HG02571 (cell line): ENCODE measurements at regions not wholly inside any gene's neighbourhood (a gene's known extent, or its start where the extent isn't known, plus 50 kb on each side); places are given as distances from the start of the nearest gene placed in this dataset.

Experiments used
- ATAC-seq: cut with Tn5 transposase; IDR thresholded peaks from one replicate; pipeline ENCODE4 v1.9.1; 2021; ENCODE audit warnings: mild to moderate bottlenecking, moderate library complexity; ENCODE audit not compliant: unreplicated experiment

GRCh38 chr2:236712961-236713673 lies 143.5 kb downstream of the ACKR3 start:
- no peak for ATAC-seq

GRCh38 chr2:236714080-236714479 lies 144.5 kb downstream of the ACKR3 start:
- no peak for ATAC-seq

GRCh38 chr2:236715077-236715476 lies 145.5 kb downstream of the ACKR3 start:
- no peak for ATAC-seq

- no peak for ATAC-seq
Measured at GRCh38 chr2:236715491-236715961, 145.9 kb downstream of the ACKR3 start.

GRCh38 chr2:236717120-236717519 lies 147.5 kb downstream of the ACKR3 start:
- no peak for ATAC-seq

GRCh38 chr2:236717729-236718128 lies 148.1 kb downstream of the ACKR3 start:
- no peak for ATAC-seq

GRCh38 chr2:236718207-236718992 lies 148.8 kb downstream of the ACKR3 start:
- no peak for ATAC-seq

- no peak for ATAC-seq
Measured at GRCh38 chr2:236719192-236719635, 149.6 kb downstream of the ACKR3 start.

- no peak for ATAC-seq
Measured at GRCh38 chr2:236720974-236721540, 151.4 kb downstream of the ACKR3 start.

- no peak for ATAC-seq
Measured at GRCh38 chr2:236724200-236724599, 154.6 kb downstream of the ACKR3 start.

GRCh38 chr2:236726701-236727450 lies 157.3 kb downstream of the ACKR3 start:
- ATAC-seq = no peak

GRCh38 chr2:236728916-236729670 lies 159.5 kb downstream of the ACKR3 start:
- no peak for ATAC-seq

GRCh38 chr2:236730393-236730792 lies 160.8 kb downstream of the ACKR3 start:
- no peak for ATAC-seq

GRCh38 chr2:236731767-236732580 lies 162.3 kb downstream of the ACKR3 start:
- ATAC-seq = no peak

- ATAC-seq = no peak
Measured at GRCh38 chr2:236733156-236733555, 163.5 kb downstream of the ACKR3 start.

- no peak for ATAC-seq
Measured at GRCh38 chr2:236735825-236736238, 166.2 kb downstream of the ACKR3 start.

GRCh38 chr2:236738030-236738429 lies 168.4 kb downstream of the ACKR3 start:
- no peak for ATAC-seq

GRCh38 chr2:236738896-236739295 lies 169.3 kb downstream of the ACKR3 start:
- no peak for ATAC-seq

- no peak for ATAC-seq
Measured at GRCh38 chr2:236739663-236740062, 170.0 kb downstream of the ACKR3 start.
